DOHH2 (cell line): ENCODE measurements at regions not wholly inside any gene's neighbourhood (a gene's known extent, or its start where the extent isn't known, plus 50 kb on each side); places are given as distances from the start of the nearest gene placed in this dataset.

ENCODE experiments used
- H3F3A ChIP-seq: fragments of 200-600 bp; sonication (generic), shearing (Covaris generic); 2 replicates; pipeline ENCODE4 v1.6.0; 2016; ENCODE audit warnings: antibody characterized with exemption, mild to moderate bottlenecking; ENCODE audit not compliant: control insufficient read depth, insufficient read depth
- H3K27ac ChIP-seq: fragments of 200-600 bp; sonication (generic); 2 replicates; pipeline ENCODE4 v1.5.1; 2014; ENCODE audit warnings: low read depth, mild to moderate bottlenecking, low read length, moderate library complexity
- H3K27me3 ChIP-seq: fragments of 200-600 bp; sonication (generic); 2 replicates; pipeline ENCODE4 v1.6.1; 2014; ENCODE audit warnings: mild to moderate bottlenecking, low read length, mixed read lengths; ENCODE audit not compliant: control insufficient read depth
- H3K36me3 ChIP-seq: fragments of 200-600 bp; sonication (generic); 2 replicates; pipeline ENCODE4 v1.6.1; 2014; ENCODE audit warnings: mild to moderate bottlenecking, low read length, moderate library complexity, mixed read lengths; ENCODE audit not compliant: control insufficient read depth
- H3K4me1 ChIP-seq: fragments of 200-600 bp; sonication (generic); 2 replicates; pipeline ENCODE4 v1.6.1; 2014; ENCODE audit warnings: mild to moderate bottlenecking, low read length, mixed read lengths; ENCODE audit not compliant: control insufficient read depth
- H3K4me2 ChIP-seq: fragments of 200-600 bp; sonication (generic); 2 replicates; pipeline ENCODE4 v1.6.0; 2014; ENCODE audit warnings: mild to moderate bottlenecking, low read length, moderate library complexity
- H3K4me3 ChIP-seq: fragments of 200-600 bp; sonication (generic); 2 replicates; pipeline ENCODE4 v1.5.1; 2014; ENCODE audit warnings: mild to moderate bottlenecking, low read length, mixed read lengths
- H3K79me2 ChIP-seq: fragments of 200-600 bp; sonication (generic); 2 replicates; pipeline ENCODE4 v1.6.1; 2014; ENCODE audit warnings: mild to moderate bottlenecking, low read length, mixed read lengths; ENCODE audit not compliant: control insufficient read depth
- H3K9me2 ChIP-seq: fragments of 200-600 bp; sonication (generic); replicated peaks from 2 replicates; pipeline ENCODE4 v1.6.1; 2014; ENCODE audit warnings: mild to moderate bottlenecking, low read length, mixed read lengths; ENCODE audit not compliant: control insufficient read depth
- H3K9me3 ChIP-seq: fragments of 200-600 bp; sonication (generic); 2 replicates; pipeline ENCODE4 v1.6.1; 2014; ENCODE audit warnings: antibody characterized with exemption, low read length, mixed read lengths; ENCODE audit not compliant: control insufficient read depth, insufficient read depth
- H4K20me1 ChIP-seq: fragments of 200-600 bp; sonication (generic); 2 replicates; pipeline ENCODE4 v1.6.0; 2014; ENCODE audit warnings: low read depth, mild to moderate bottlenecking, antibody characterized with exemption, low read length, moderate library complexity; ENCODE audit not compliant: control insufficient read depth, insufficient read depth
- EZH2phosphoT487 ChIP-seq: fragments of 200-600 bp; sonication (generic); IDR thresholded peaks from 2 replicates; pipeline ENCODE4 v1.6.1; 2017; ENCODE audit warnings: borderline replicate concordance, mild to moderate bottlenecking, antibody characterized with exemption, low read length, moderate library complexity, mixed read lengths
- TF ChIP-seq, protein P1 (sequence below): fragments of 200-600 bp; sonication (generic); IDR thresholded peaks from one replicate; pipeline ENCODE4 v1.5.1; 2014; ENCODE audit warnings: antibody characterized with exemption, mild to moderate bottlenecking, low read depth, low read length; ENCODE audit not compliant: poor library complexity, severe bottlenecking

DNA sequence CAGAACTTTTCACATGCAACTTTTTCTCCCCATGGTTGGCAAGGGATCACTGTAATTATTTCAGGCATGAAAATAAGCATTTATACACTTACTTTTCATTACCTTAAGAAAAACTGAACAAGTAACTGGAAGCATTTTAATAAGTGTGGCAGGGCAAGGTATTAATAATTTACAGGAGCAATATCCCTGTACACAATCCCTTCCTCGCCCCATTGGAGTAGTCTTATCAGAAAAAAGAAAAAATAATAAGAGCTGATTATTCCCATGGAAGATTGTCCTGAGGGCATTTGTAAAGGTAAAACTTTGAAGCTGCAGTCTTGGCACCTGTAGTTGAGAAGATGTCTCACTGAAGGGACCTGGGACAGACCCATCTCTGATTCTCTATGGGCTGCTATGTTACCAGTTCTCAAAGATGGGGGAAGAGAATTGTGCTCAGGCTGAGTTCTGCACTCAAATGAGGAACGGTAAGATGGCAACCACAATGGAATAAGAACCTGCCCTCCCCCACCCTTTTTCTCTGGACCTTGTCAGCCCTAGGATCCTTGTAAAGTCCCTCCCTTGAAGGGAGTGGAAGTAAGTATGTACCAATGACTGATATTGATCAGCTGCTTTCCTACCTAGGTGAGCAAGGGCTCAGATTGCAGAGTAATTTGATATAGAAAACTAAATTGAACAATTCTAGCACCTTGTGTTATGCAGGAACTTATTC, 70.0 kb upstream of the AHI1 start:
- no peaks in the 10 kb centered on the region for H3K4me1 ChIP-seq
- no peaks in the 10 kb centered on the region for H3K27me3 ChIP-seq
- no peaks in the 10 kb centered on the region for H4K20me1 ChIP-seq
- no peak overlapping the region for H3K27ac ChIP-seq
- no peaks in the 10 kb centered on the region for H3K36me3 ChIP-seq
- no peak overlapping the region for H3K4me2 ChIP-seq
- no peaks in the 10 kb centered on the region for H3K9me2 ChIP-seq
- no peaks in the 10 kb centered on the region for H3F3A ChIP-seq
- H3K4me3 ChIP-seq, result no peak overlapping the region
- TF ChIP-seq, protein P1, sequence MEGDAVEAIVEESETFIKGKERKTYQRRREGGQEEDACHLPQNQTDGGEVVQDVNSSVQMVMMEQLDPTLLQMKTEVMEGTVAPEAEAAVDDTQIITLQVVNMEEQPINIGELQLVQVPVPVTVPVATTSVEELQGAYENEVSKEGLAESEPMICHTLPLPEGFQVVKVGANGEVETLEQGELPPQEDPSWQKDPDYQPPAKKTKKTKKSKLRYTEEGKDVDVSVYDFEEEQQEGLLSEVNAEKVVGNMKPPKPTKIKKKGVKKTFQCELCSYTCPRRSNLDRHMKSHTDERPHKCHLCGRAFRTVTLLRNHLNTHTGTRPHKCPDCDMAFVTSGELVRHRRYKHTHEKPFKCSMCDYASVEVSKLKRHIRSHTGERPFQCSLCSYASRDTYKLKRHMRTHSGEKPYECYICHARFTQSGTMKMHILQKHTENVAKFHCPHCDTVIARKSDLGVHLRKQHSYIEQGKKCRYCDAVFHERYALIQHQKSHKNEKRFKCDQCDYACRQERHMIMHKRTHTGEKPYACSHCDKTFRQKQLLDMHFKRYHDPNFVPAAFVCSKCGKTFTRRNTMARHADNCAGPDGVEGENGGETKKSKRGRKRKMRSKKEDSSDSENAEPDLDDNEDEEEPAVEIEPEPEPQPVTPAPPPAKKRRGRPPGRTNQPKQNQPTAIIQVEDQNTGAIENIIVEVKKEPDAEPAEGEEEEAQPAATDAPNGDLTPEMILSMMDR, result no peak
- no peak for TF ChIP-seq EZH2phosphoT487
- no peaks in the 10 kb centered on the region for H3K79me2 ChIP-seq
- H3K9me3 ChIP-seq, result no peaks in the 10 kb centered on the region

DNA sequence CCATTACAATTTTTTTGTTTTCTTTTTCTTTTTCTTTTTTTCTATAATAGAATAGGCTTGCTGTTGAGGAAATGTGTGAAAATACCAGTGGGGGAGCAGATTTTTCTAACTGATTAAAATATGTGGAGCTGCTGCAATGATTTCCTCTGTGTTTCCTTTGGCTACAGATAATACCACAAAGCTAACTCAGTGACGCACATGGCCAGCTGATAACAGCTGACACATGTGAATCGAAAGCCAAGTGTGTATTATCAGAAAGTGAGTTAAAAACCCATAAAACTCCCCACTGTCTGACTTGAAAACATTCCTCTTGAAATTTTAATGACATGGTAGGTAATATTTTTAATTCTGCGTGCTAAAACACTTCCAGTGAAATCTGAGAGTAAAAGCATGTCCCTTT, 70.8 kb upstream of the AHI1 start:
- Histone ChIP-seq H3K79me2 (no peaks in the 10 kb centered on the region), H3K9me3 (no peaks in the 10 kb centered on the region), H3K4me2 (no peak overlapping the region), H3K36me3 (no peaks in the 10 kb centered on the region), H4K20me1 (no peaks in the 10 kb centered on the region), H3K27ac (no peak overlapping the region), H3K9me2 (no peaks in the 10 kb centered on the region), H3K4me1 (no peaks in the 10 kb centered on the region), H3K27me3 (no peaks in the 10 kb centered on the region), H3F3A (no peaks in the 10 kb centered on the region), H3K4me3 (no peak overlapping the region)
- TF ChIP-seq, protein P1, result no peak
- no peak for TF ChIP-seq EZH2phosphoT487

DNA sequence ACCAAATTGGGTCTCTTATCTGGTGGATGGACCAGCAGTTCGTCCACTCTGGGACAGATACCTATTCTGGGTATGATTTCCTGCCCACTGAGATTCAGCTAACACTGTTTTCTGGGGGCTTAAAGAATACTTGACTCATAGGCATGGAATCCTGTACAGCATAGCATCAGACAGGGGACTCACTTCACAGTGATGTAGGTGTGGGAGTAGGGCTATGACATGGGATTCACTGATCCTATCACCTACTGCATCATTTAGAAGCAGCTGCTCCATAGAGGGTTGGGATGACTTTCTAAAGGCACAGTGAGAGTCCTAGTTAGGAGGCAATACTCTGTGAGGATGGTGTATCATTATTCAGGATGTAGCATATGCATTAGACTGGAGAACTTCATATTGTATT, 74.5 kb upstream of the AHI1 start:
- 0 out of 2 replicates have a peak, but pooled peaks cover 3% of the 10 kb centered on the region for H3K4me1 ChIP-seq
- H3K4me3 ChIP-seq, result no peak overlapping the region
- H3F3A ChIP-seq, result no peaks in the 10 kb centered on the region
- H3K36me3 ChIP-seq, result no peaks in the 10 kb centered on the region
- no peaks in the 10 kb centered on the region for H3K79me2 ChIP-seq
- H3K27me3 ChIP-seq, result no peaks in the 10 kb centered on the region; the same call in 1 of the 2 replicates
- TF ChIP-seq EZH2phosphoT487, result no peak
- TF ChIP-seq, protein P1, result no peak
- no peaks in the 10 kb centered on the region for H4K20me1 ChIP-seq
- H3K9me2 ChIP-seq, result no peaks in the 10 kb centered on the region
- no peak overlapping the region for H3K4me2 ChIP-seq
- no peak overlapping the region for H3K27ac ChIP-seq
- no peaks in the 10 kb centered on the region for H3K9me3 ChIP-seq
